ENCODE measurements at regions not wholly inside any gene's neighbourhood (a gene's known extent, or its start where the extent isn't known, plus 50 kb on each side); places are given as distances from the start of the nearest gene placed in this dataset.
"Not testable (repeated sequence)": the region's sequence is repeated elsewhere in the genome, so short reads cannot be mapped to it uniquely, and the experiment has no call there.

DNA sequence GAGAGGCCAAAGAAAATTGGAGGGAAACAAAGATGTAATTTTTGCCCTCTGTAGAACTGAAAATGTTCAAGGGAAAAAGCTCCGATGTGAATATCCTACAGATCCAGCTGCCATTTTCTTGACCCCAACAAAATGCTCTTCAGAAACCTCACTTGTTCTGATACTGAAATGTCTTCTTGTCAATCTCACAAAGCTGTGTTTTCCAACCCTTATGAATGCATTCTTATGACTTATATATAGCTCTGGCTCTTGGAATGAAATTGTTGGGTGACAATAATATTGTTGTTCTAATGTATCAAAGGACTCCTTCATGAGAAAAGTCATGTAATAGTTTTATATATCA, 157.1 kb upstream of the TGFBR2 start:
- DNase-seq, result no peak

DNA sequence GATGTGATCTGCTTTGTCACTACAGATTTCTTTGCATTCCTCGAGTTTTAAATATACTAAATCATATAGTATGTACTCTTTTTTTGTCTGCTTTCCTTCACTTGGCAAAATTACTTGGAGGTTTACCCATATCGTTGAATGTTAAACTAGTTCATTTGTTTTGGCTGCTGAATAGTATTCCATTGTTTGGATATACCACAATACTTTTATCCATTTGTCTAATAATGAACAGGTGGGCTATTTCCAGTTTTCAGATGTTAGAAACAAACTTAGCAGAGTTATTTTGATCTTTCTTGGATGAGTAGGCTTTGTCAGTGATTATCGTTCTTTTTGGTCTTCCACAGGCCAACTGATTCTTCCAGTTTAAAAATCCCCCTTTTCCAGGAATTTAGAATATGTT, 154.0 kb upstream of the TGFBR2 start:
- no peak for DNase-seq

DNA sequence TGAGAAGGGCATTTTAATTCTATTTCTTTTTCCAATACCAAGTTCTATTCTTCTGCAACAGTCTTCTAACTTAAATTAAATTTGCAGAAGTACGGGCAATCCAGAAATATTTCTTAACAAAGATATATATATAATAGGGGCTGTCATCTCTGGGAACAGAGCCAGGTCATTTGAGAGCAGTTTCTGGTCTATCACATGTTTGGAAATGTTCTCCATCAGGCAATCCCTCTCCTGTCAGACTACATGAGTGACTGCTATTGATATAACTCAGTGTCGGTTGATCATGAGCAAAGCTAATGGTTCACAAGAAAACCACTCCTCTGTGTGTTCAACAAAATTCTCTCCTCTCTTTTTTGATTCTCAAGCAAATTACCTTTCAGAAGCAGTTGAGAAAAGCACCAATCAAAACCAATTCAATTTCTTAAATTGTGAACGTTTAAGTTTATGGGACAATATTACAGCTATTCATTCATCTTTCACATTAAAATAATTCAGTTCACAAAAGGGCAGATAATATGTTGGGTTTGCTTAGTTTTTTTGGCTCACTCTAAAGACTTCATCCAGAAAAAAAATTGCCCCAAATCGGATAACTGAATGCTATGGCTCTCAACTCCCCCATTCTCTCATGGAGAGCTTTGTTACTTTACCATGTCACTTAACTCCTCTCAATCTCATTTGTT, 152.9 kb upstream of the TGFBR2 start:
- peak; percentile 59 for DNase-seq

DNA sequence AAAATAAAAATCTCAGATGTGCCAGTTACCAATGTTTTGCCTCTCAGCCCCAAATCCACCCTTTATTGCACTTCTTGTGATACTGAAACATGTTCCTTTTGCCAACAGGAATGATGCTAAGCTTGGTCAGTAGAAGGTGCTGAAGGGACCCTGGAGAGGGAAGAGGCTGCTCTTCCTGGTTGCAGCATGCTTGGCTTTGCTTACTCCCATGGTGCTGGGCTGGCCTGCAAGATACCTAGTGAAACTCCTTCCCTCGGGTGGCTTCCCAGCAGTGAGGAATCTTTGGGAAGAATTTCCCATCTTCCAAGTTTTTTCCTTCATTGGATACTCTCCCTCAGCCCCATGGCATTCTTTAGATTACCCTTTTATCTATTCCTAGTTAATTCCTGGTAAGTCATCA, 151.8 kb upstream of the TGFBR2 start:
- no peak for DNase-seq

DNA sequence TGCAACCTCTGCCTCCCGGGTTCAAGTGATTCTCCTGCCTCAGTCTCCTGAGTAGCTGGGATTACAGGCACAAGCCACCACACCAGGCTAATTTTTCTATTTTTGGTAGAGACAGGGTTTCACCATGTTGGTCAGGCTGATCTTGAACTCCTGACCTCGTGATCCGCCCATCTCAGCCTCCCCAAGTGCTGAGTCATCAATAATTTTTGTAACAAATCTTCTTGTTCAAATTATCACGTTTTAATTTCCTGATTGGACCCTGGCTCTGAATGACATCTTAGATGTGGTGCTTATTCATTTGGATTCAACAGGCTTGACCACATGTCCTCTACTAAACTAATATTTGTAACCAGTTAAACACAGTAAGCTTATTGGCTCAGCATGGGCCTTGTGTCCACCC, 151.3 kb upstream of the TGFBR2 start:
- DNase-seq, result not testable (repeated sequence)

DNA sequence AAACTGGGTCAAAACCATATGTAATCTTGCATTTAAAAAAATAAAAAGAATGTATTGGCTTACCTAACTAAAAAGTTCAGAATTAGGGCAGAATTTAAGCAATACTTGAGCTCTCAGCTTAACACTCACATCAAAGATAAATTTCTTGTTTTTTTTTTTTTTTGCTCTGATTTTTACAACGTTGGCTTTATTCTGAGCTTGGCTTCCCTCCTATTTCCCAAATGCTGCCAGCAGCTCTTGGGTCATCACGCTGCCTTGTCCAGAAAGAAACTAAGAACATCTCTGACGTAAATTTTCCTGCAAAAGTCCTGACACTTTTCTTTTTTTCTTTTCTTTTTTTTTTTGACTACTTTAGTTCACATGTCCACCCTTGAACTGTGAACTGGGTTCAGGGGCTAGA, 150.6 kb upstream of the TGFBR2 start:
- DNase-seq, result no peak

DNA sequence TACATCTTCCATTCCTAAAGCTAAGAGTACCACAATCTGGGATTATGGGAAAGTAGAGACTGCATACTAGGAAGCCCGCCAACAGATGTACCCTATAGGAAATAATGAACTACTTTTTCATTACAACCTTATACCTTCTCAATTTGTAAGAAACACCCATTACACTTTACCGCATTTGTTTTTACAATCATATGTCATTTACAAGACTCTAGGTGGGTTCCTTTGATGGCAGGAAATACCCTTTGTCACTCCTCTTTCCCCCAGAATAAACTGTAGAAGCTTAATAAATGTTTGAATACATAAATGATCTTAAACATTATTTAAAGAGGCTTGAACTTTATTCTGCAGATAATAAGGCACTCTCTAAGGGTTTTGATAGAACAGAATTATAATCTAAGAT, 150.1 kb upstream of the TGFBR2 start:
- DNase-seq, result no peak

DNA sequence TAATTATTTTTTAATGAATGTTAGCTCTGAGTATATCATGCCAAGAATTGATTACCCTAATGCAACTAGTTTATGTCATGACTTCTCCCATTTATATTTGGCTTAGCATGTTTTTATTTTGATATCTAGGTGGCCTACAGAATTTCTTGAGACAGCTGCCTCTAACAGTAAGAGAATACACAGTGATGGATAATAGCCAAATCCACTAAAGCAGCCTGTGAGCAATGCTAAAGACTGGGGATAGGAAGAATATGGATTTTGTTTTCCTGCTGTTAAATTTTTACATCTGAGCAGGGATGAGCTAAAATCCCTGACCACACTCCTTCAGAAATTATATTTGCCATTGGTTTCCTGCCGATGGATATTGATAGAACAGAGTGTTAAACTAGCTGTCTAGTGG, 149.3 kb upstream of the TGFBR2 start:
- no peak for DNase-seq

DNA sequence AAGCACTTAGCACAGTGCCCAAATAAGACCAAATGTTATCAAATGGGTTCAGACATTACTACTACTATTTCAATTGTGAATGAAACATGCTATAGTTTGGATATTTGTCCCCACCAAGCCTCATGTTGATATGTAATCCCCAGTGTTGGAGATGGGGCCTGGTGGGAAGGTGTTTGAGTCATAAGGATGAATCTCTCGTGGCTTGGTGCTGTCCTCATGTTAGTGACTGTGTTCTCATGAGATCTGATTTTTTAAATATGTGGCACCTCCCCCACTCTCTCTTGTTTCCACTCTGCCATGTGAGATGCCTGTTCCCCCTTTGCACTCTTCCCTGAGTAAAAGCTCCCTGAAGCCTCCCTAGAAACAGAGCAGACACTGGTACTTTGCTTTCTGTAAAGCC, 148.7 kb upstream of the TGFBR2 start:
- DNase-seq, result no peak

DNA sequence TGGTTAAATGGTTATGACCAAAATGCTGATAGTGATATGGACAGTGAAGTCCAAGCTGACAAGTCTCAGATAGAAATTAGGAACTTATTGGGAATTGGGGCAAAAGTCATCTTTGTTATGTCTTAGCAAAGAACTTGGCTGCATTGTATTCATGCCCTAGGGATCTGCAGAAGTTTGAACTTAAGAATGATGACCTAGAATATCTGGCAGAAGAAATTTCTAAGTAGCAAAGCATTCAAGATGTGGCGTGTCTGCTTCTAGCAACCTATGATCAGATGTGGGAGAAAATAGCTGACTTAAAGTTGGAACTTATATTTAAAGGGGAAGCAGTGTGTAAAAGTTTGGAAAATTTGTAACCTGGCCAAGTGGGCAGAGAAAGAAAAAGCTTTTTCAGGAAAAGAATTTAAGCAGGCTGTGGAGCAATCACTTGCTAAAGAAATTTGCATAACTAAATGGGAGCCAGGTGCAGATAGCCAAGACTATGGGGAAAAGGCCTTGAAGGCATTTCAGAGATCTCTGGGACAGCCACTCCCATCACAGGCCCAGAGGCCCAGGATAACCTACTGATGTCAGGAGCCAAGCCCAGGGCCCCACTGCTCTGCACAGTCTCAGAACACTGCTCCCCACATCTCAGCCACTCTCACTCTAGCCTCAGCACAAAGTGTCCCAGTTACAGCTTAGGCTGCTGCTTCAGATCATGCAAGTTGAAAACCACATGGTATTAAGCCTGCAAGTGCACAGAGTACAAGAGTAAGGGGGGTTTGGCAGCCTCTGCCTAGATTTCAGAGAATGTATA, 147.8 kb upstream of the TGFBR2 start:
- no peak for DNase-seq

DNA sequence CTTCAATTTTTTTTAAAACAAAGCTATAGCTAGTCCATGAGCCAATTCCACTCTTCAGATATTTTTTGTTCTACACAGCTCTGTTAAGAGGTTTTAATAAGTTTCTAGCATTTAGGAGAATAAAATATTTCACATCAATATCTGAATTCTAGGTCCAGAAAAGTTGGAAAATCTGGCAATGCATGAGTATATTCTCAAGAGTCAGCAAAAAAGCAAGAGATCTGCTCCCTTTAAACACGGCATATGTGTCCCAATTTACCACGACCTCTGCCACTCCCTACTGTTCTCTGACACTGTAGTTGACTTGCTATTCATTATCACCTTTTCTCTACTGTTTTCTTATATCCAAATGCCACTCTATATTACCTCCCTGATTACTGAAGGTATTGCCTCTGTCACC, 145.1 kb upstream of the TGFBR2 start:
- no peak for DNase-seq

DNA sequence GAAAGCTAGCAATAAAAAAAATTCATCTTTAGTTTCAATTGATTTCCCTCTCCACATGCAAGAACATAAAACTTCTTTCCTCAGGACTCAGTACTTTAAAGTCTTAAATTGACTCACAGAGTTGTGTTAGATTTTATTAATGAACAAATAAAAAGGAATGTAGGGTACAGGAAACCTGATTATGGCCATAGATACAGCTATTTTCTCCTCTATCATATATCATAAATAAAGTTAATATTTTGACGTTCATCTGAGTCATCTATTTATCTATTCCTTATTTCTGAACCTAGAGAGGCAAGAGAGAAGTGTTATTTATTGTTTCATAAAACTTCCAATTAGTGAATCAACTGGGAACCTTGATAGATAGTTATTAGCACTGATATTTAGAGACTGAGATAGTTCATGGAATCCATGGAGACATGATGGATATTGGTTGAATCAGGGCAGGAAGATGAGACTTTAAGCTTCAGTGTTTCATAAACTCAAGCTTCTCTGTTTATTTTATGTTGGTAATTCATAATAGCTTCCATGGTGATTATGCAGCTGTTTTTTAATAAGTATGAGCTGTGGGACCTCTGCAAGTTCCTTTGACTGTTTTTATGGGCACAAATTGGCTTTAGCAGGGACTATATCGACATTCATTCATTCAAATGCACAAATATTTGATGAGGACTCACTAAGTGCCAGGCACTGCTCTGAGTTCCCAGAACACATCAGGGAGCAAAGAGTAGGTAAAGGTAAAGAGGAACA, 143.5 kb upstream of the TGFBR2 start:
- DNase-seq, result no peak

DNA sequence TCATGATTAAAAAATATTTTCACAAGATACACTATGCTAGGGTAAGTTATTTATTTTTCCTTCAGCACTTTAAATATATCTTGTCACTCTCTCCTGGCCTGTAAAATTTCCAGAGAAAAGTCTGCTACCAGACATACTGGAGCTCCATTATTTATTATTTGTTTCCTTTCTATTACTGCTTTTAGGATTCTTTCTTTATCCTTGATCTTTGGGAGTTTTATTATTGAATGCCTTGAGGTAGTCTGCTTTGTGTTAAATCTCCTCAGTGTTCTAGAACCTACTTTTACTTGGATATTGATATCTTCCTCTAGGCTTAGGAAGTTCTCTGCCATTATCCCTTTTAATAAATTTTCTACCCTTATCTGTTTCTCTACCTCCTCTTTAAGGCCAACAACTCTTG, 142.0 kb upstream of the TGFBR2 start:
- DNase-seq, result no peak

DNA sequence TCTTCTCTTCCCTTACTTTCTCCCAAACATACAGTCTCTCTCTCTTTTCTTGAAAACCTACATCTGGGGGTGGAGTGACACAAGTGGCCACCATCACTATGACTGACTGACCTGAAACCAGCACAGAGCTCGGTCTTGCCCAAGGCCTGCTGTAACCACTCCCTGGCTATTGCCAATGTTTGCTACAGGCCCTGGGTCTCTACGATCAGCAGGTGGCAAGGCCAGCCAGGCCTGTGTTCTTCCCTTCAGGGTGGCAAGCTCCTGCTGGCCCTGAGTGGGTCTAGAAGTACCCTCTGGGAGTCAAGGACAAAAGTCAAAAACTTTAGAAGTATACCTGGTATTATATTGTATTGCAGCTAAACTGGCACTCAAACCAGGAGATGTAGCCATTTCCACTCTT, 140.9 kb upstream of the TGFBR2 start:
- no peak for DNase-seq

DNA sequence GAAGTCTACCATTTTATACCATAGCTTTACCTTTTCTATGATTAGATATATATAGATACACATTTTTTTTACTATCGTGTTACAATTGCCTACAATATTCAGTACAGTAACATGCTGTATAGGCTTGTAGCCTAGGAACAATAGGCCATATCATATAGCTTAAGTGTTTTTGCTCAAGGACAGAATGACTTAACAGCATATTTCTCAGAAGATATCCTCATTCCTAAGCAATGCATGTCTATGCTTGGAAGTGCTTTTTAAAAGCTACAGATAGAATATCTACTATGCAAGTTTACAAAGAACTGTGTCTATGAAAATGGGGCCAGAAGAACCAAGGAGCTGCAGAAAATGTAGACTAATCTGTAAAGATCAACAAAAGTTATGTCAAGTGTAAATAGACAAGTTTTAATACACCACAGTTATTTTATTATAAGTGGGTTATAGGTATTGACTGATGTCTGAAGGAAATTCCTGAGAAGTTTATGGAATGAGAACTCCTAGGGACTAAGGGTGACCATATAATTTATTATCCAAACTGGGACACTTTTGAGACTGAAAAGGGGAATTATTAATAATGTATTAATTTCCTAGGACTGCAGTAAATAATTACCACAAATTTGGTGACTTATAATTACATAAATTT, 138.7 kb upstream of the TGFBR2 start:
- peak; percentile 35 for DNase-seq

DNA sequence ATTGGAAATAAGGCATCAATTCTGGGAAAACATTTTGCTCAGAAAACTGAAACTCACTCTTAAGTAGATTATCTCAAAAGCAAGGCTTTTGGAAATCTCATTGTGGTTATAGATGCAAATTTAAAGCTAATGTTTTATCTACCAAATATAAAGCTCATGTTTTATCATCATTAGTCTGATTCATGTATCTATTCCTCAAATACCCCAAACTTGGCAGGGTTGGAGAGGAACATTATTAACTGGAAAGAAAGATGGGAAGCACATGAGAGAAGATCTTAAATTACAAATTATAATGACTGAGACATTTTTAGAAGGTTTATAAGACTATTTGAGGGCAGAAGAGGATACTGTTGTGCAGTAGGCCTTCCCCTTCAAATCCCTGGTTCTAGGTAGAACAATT, 137.3 kb upstream of the TGFBR2 start:
- DNase-seq, result no peak

DNA sequence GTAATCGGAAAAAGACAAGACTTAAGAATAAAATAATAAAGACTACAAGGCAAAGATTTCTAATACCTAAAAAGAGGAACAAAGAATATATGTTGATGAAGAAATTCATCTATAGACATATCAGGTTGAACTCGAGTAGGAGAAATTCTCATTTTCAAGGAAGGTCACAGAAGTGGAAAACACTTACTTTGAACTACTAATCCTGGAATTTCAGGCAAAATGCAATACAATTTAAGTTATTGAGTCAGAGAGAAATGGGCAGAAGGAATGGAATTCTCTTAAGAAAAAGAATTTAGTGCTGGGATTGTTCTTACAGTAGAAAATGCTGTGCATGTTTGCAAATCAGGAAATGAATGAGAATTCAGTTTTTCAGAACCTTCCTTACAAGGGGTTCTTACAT, 135.9 kb upstream of the TGFBR2 start:
- peak; percentile 58 for DNase-seq

DNA sequence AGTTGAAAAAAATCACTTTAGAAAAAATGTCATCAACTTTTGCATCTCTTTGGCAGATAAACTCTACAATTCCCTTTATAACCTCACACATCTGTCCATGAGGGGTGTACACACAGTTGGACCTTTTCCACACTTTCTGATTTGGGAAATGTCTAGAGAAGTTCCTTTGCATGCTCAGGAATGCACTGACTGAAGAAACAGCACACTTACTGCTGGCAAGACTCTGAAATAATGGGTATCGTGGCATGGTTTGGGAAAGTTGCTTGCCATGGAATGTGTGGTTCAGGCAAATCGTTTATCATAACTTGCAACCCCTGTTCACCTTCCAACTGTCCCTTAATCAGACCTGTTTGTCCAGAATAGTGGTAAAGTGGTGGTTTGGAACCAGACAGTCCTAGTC, 135.3 kb upstream of the TGFBR2 start:
- peak; percentile 68 for DNase-seq

DNA sequence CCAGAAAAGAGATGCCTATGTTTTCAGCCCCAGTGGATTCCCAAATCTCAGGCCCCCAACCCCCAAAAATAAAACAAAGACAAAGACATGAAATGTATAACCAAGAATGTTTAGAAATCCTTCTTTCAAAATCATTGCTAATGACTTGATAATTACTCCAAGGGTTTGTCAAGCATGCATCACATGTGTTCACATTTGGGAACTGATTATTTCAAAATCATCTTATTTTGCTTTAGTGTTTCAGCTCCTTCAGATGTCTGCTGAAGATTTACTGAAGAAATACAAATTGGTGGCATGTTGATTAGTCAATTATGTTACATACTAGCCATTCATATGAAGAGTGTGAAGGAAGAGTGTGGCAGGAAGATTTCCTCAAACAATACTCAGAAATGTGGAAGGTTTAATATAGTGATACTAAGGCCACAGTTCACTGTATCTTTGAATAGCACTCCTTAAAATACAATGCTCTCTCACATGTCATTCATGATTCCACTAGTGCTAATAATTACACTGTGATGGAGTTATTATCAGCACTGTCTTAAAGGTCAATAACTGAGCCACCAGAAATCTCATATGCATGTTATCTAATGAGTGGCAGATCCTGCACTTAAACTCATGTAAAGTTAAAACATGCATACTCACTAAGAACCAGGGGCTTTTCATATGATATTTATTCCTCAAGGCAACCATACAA, 134.5 kb upstream of the TGFBR2 start:
- DNase-seq, result no peak

DNA sequence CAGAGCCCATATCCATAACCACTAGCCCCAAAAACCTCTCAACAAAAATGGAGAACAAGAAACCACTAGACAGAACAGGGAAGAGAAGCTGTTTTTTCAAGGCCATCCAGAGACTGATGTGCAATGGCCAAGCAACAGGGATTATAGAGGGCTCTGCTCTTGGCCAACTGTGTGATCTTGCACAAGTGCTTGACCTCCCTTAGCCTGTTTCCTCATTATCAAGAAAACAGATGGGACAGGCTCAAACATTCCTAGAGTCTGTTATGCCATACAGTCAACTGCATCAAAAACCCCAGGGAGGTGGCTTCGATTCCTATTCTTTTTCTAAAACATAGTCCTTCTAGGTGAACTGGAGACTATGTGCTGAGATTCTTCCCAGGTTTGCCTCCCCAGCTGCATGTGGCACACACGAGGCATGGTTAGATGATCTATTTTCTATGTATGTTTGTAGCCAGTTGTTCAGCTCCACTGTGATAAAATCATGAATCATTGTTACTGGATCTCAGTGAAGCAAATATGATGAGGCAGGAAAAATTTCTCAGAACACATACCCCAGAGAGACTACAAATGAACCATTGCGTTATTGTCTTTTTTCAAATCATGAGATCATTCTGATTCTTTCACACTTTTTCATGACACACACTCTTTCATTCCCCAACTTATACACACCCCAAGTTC, 132.9 kb upstream of the TGFBR2 start:
- DNase-seq, result no peak

DNA sequence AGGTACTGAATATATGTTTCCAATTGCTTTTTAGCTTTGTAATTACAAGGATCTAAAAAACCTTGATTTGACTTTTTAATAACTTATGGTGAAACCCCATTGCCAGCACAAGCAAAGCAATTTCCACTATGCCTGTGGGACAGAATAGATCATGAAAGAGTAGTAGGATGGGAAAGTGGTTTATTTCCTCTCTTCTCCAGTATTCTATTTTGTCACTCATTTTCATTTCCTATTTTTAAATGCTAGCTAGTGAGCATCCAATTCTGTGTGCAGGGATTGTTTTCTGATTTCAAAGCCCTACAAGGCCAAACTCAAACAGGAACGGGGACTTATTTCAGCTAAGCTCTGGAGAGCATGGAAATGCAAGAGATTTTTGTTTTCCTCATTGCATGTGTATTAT, 132.0 kb upstream of the TGFBR2 start:
- DNase-seq, result no peak
